ENCODE measurements at regions not wholly inside any gene's neighbourhood (a gene's known extent, or its start where the extent isn't known, plus 50 kb on each side); places are given as distances from the start of the nearest gene placed in this dataset.
"Not testable (repeated sequence)": the region's sequence is repeated elsewhere in the genome, so short reads cannot be mapped to it uniquely, and the experiment has no call there.

DNA sequence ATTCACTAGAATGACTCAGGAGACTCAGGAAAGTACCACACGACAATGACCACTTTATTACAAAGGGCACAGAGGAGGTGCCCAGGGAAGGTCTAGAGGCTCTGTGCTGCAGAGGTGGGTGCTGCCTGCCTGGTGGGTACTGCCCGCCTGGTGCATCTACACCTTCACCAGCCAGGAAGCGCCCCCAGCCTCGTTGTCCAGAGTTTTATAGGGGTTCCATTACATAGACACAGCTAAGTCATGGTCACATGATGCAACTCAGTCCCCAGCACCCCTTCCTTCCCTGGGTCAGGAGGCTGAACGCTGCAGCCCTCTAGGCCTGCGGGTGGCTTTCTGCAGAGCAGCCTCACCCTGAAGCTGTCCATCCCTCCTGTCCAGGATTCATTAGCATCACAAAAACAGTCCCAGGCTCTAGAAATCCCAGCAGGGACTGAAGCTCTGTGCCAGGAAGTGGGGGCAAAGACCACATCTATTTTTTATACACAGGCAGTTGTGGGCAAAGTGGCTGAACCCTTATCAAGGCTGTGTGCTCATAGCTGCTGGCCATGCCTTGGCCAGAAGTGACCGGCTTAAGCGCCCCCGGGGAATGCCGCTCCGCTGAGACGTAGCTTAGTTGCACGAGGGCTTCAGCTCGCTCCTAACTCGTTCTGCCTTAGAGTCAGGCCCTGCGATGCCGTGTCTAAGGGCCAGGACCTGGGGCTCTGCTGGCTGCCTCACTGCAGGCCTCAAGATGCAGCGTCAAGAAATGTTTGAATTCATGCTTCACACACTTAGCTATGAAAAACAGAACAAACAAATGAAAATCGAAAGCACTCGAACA, 219.0 kb downstream of the GLRX3 start:
- H3K27ac ChIP-seq: no peak overlapping the region
- H3K4me3 ChIP-seq: no peak overlapping the region
- no peak for DNase-seq (ENCODE audit: low read depth in 1 of 2, low spot score in 1 of 2)
- no peaks in the 10 kb centered on the region for H3K4me1 ChIP-seq (ENCODE audit: low read depth)
- TF ChIP-seq, protein P1, sequence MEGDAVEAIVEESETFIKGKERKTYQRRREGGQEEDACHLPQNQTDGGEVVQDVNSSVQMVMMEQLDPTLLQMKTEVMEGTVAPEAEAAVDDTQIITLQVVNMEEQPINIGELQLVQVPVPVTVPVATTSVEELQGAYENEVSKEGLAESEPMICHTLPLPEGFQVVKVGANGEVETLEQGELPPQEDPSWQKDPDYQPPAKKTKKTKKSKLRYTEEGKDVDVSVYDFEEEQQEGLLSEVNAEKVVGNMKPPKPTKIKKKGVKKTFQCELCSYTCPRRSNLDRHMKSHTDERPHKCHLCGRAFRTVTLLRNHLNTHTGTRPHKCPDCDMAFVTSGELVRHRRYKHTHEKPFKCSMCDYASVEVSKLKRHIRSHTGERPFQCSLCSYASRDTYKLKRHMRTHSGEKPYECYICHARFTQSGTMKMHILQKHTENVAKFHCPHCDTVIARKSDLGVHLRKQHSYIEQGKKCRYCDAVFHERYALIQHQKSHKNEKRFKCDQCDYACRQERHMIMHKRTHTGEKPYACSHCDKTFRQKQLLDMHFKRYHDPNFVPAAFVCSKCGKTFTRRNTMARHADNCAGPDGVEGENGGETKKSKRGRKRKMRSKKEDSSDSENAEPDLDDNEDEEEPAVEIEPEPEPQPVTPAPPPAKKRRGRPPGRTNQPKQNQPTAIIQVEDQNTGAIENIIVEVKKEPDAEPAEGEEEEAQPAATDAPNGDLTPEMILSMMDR (IDR thresholded peaks at IDR 0.05; ENCODE audit: low read depth, low read length): no peak
- no peaks in the 10 kb centered on the region for H3K36me3 ChIP-seq
- H3K9me3 ChIP-seq (ENCODE audit: low read depth): no peaks in the 10 kb centered on the region
- H3K27me3 ChIP-seq: no peaks in the 10 kb centered on the region

DNA sequence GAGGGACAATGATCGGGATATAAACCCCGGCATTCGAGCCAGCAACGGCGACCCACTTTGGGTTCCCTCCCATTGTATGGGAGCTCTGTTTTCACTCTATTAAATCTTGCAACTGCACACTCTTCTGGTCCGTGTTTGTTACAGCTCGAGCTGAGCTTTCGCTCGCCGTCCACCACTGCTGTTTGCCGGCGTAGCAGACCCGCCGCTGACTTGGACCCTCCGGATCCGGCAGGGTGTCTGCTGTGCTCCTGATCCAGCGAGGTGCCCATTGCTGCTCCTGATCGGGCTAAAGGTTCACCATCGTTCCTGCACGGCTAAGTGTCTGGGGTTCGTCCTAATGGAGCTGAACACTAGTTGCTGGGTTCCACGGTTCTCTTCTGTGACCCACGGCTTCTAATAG, 220.2 kb downstream of the GLRX3 start:
- H3K4me3 ChIP-seq; H3K36me3 ChIP-seq; H3K27ac ChIP-seq; H3K9me3 ChIP-seq (ENCODE audit: low read depth); DNase-seq (ENCODE audit: low read depth in 1 of 2, low spot score in 1 of 2); H3K27me3 ChIP-seq; H3K4me1 ChIP-seq (ENCODE audit: low read depth): not testable (repeated sequence)

DNA sequence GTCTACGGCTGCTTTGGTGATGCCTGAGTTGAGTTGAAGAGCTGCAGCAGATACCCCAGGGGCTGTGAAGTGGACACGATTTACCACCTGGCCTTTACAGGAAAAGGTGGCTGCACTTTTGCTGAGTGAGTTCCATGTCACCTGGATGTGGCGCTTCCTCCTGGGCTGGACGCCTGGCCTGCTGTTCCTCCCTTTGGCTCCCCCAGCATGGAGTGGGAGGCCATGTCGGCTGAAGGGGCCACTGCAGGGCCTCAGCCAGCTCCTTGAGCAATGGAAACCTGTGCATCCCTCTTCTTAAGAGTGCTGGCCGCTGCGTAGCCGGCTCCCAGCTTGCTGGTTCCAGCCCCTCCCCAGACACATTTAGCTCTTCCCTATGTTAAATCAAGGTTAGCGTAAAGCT, 221.0 kb downstream of the GLRX3 start:
- TF ChIP-seq, protein P1 (IDR thresholded peaks at IDR 0.05; ENCODE audit: low read depth, low read length): no peak
- no peaks in the 10 kb centered on the region for H3K9me3 ChIP-seq (ENCODE audit: low read depth)
- no peak for DNase-seq (ENCODE audit: low read depth in 1 of 2, low spot score in 1 of 2)
- no peaks in the 10 kb centered on the region for H3K36me3 ChIP-seq
- H3K4me1 ChIP-seq (ENCODE audit: low read depth): no peaks in the 10 kb centered on the region
- no peaks in the 10 kb centered on the region for H3K27me3 ChIP-seq
- no peak overlapping the region for H3K4me3 ChIP-seq
- H3K27ac ChIP-seq: no peak overlapping the region

DNA sequence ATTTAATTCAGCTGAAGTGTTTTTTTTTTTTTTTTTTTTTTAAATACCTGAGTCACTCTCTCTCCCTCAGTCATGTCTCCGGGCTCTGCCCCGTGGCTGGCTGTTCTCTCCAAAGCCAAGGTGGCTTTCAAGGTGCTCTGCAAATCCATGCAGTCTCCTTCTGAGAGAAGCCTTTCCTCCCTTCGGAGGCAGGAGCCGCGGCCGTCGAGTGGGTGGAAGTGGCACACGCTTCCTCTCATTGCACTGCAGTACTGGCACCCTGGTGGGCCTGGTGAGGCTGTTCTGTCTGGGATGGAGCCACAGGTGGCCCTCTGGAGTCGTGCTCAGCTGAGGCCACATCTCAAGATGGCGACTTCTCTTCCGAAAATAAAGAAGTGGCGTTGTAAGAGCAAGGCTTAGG, 221.8 kb downstream of the GLRX3 start:
- no peak for DNase-seq (ENCODE audit: low read depth in 1 of 2, low spot score in 1 of 2)
- TF ChIP-seq, protein P1 (IDR thresholded peaks at IDR 0.05; ENCODE audit: low read depth, low read length): no peak
- Histone ChIP-seq H3K9me3 (ENCODE audit: low read depth) (no peaks in the 10 kb centered on the region), H3K27ac (no peak overlapping the region), H3K27me3 (no peaks in the 10 kb centered on the region), H3K36me3 (no peaks in the 10 kb centered on the region), H3K4me3 (no peak overlapping the region), H3K4me1 (ENCODE audit: low read depth) (no peaks in the 10 kb centered on the region)

DNA sequence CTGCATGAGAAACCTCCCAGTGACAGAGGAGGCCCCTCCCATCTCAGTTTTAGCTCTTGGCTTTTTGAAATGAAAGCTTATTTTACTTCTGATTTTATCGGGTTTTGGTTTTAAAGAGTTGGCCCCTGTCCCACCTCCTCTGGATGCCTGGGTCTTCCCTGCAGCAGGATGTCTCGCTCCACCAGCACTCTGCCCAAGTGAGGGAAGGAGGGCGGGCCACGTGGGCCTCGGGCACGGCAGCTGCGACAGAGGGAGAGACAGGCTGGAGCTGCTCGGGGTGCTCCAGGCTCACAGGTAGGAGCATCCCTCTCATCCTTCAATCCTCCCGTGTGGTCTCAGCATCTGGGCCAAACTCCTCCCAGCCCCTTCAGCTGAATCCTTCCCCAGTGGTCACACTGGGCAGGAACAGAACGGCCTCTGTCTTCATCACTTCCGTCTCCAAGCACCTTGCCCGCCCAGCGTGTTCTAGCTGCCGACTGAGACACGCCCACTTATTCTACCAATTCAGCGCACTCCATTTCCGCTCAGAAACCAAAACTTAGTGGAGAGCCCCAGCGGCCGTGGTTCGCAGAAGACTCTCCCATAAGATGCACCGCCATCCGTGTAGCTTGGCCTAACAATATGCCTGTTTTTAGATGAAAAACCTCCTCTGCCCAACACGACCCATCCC, 222.9 kb downstream of the GLRX3 start:
- no peaks in the 10 kb centered on the region for H3K4me1 ChIP-seq (ENCODE audit: low read depth)
- H3K27me3 ChIP-seq: no peaks in the 10 kb centered on the region
- H3K36me3 ChIP-seq: no peaks in the 10 kb centered on the region
- no peak overlapping the region for H3K27ac ChIP-seq
- no peak for DNase-seq (ENCODE audit: low read depth in 1 of 2, low spot score in 1 of 2)
- TF ChIP-seq, protein P1 (IDR thresholded peaks at IDR 0.05; ENCODE audit: low read depth, low read length): no peak
- no peak overlapping the region for H3K4me3 ChIP-seq
- no peaks in the 10 kb centered on the region for H3K9me3 ChIP-seq (ENCODE audit: low read depth)

DNA sequence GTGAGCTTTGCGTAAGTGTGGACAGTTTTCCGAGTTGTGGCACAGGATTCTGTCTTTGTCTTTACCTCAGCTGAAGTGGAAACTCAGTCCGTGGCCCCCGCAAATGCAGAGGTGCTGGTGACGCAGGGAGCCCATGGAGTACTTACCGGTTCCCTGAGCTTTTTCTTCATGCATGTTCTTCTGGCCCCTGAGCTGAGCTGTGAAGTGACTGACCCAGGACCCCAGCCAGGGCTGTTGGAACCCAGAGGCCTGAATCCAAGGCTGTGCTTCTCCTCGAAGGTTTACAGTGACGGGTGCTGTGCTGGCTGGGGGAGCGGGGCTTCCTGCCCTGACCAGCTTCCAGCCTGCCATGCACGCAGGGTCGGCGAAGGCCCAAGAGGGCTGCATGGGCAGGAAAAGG, 223.5 kb downstream of the GLRX3 start:
- DNase-seq (ENCODE audit: low read depth in 1 of 2, low spot score in 1 of 2): no peak
- TF ChIP-seq, protein P1 (IDR thresholded peaks at IDR 0.05; ENCODE audit: low read depth, low read length): no peak
- Histone ChIP-seq H3K27ac (no peak overlapping the region), H3K36me3 (no peaks in the 10 kb centered on the region), H3K27me3 (no peaks in the 10 kb centered on the region), H3K4me3 (no peak overlapping the region), H3K4me1 (ENCODE audit: low read depth) (no peaks in the 10 kb centered on the region), H3K9me3 (ENCODE audit: low read depth) (no peaks in the 10 kb centered on the region)
